NCI-H1694 (cell line): ENCODE measurements at regions not wholly inside any gene's neighbourhood (a gene's known extent, or its start where the extent isn't known, plus 50 kb on each side); places are given as distances from the start of the nearest gene placed in this dataset.
"Not testable (repeated sequence)": the region's sequence is repeated elsewhere in the genome, so short reads cannot be mapped to it uniquely, and the experiment has no call there.

Experiments used
- DNase-seq: peaks from one replicate; lab custom pipeline; 2025; lab: John Stamatoyannopoulos, UW

DNA sequence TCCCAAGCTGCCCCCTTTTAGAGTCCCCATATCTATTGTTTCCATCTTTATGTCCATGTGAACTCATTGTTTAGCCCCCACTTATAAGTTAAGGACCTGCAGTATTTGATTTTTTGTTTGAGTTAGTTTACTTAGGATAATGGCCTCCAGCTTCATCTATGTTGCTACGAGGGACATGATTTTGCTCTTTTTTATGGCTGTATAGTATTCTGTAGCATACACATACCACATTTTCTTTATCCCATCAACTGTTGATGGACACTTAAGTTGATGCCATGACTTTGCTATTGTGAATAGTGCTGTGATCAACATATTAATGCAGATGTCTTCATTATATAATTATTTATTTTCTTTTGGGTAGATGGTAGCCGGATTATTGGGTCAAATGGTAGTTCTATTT lies 576.9 kb downstream of the ANKRD7 start:
- no peak for DNase-seq

DNA sequence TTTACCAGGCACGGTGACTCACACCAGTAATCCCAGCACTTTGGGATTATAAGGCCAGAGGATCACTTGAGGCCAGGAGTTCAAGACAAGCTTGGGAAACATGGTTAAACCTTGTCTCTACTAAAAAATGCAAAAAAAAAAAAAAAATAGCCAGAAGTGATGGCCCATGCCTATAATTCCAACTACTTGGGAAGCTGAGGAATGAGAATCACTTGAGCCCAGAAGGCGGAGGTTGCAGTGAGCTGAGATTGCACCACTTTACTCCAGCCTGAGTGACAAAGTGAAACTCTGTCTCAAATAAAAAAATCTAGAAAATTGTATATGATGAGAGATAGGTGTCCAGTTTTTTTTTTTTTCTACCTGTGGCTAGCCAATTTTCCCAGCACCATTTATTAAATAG lies 578.2 kb downstream of the ANKRD7 start:
- no peak for DNase-seq

DNA sequence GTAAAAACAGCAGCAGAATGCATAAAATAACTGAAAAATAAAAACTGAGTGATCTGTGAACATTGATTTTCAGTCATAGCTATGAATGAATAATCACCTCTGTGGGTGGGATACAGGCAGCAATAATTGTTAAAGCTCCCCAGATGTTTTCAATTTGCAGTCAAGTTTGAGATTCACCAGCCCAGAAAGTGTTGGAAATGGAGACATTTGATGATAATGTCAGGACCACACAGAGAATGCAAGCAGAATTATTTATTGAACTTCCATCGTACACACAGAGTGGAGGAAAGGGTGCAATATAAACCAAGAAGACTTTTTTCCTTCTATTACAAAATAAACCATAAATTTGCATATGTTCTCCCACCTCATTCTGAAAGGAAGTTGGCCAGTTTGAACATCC lies 601.7 kb downstream of the ANKRD7 start:
- DNase-seq: no peak

DNA sequence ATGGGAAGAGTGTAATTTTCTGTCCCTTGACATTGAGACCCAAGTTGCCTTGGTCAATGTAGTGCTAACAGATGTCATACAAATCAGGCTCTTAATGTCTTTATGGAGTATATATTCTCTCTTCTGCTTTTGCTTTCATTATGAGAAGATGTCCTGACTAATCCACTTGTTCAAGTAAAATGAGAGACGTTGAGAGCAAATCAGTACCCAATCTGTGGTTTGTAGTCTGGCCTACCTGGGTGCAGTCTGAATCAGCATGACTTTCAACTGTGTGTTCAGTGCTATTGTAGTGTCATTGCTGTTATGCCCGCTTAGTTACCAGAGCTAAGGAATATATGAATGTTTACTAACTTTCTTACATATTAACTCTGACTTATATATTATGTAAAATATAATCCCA lies 612.4 kb downstream of the ANKRD7 start:
- no peak for DNase-seq

DNA sequence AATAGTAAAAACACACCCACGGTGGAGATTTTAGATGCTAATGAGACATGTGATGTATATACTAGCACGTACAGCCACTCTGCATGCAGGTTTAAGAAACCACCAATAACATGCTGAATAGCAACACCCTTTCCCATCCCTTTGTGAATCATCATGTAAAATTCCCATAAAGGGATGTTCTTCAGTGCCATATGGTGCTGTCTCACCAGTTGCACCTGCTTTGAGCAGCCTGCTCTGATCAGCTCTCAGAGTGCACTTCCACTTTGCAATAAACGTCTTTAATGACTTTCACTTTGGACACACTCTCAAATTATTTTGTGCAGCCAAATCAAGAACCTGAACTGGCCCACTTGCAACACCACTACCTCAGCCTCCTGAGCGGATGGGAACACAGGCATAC lies 615.0 kb downstream of the ANKRD7 start:
- DNase-seq: no peak

DNA sequence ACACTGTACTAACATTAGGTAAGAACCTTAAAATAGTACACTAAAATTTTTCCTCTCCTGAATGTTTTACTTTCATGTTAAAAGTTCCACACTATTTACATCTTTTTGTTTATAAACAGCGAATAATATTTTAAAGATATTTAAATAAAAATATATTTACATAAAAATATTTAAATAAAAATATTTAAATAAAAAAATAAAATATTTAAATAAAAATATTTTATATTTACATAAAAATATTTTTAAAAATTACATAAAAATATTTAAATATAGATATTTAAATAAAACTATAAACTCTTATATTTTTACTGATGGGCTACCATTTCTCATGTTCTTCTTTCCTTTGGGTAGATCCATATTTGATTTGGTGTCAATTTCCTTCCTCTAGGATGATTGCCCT lies 619.0 kb downstream of the ANKRD7 start:
- no peak for DNase-seq

DNA sequence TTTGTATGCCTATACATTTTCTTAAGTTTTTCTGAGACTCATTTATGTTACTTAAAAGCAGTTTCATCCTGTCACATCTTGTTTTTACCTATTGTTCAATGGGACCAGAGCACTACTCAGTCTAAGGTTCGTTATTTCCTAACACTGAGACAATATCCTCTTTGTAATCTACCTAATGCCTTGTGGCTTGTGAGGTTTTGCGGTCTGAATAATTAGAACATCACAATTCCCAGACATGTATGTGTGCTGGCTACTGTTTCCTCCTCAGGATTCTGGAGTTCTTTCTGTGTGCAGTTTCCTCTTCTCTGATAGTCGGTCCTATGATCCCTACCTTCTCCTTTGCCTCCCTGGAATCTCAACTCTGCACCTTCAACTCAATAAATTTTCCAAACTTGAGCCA lies 620.2 kb downstream of the ANKRD7 start:
- no peak for DNase-seq

DNA sequence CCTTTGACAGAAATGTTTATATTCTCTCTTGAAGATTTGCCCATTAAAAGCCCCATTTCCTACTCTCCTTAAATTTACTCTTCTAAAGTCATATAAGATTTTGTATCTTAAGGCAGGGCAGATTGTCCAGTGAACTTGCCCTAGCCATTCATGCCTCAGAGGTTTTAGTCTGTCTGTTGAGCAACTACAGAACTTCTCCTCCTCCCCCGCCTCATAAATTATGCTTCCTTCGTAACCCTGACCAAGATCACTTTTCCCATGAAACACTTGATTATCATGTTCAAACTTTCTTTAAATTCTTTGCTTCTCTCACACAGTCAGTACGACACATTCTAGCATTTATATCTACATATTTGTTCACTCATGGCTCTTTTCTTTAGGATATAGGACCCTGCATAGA lies 621.3 kb downstream of the ANKRD7 start:
- DNase-seq: no peak

DNA sequence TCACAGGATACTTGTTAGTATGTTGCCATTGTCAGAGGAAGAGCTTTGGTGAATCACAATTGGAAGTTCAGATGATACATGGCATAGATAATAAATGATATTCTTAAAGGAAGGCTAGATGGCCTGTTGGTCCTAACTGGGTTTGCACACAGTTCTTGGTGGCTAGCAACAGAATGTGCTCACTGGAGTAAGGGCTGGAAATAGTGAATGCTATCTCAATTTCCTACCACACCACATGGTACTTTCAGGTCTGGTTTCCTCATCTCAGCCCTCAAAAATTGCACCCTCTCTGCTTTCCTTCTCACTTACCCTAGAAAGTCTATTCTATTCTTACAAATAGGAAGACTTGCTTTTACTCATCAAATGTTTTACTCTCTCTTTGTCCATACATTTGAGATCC lies 622.5 kb downstream of the ANKRD7 start:
- no peak for DNase-seq

DNA sequence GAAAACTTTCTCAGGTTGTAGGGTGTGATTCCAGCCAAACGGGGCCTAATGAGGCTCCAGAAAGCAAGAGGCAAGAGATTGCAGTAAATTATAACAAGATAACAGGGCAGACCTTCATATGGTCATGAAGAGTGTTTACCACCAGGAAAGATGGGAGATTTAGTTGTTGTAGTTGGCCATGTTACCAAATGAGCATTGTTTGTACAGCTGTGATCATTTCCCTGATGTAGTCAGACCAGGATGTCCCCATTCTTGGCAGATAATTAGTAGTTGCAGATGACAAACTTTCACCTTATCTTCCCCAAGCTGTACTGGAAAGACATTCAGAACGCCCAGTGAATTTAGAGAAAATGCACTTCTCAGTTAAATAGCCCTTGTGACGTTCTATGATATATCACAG lies 630.8 kb downstream of the ANKRD7 start:
- no peak for DNase-seq

DNA sequence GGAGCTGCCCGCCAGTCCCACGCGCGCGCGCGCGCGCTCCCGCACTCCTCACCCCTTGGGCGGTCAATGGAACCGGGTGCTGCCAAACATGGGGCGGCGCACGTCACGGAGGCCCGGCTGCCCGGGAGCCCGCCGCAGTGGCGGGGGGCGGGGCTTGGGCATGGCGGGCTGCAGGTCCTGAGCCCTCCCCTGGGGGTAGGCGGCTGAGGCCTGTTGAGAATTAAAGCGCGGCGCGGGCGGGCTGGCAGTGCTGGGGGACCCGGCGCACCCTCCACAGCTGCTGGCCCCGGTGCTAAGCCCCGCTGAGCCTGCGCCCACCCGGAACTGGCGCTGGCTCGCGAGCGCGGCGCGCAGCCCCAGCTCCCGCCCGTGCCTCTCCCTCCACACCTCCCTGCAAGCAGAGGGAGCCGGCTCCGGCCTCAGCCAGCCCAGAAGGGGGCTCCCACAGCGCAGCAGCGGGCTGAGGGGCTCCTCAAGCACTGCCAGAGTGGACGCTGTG lies 634.2 kb downstream of the ANKRD7 start:
- no peak for DNase-seq

DNA sequence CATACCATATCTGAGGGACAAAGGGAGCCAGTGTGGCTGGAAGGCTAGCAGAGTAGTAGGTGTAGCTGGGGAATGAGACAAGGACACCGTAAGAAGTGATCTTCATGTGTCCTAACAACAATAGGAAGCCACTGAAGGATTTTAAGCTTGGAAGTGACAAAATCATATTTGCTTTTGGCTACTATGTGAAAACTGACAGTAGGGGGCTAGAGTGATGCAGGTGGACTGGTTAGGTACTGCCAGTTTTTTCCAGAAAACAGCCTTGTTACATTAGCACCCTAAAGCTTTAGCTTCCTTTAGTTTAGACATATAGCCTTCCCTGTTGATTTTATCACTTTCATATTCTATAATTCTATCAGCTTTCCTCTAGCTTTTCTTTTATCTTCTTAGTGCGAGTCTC lies 637.1 kb downstream of the ANKRD7 start:
- DNase-seq: no peak

DNA sequence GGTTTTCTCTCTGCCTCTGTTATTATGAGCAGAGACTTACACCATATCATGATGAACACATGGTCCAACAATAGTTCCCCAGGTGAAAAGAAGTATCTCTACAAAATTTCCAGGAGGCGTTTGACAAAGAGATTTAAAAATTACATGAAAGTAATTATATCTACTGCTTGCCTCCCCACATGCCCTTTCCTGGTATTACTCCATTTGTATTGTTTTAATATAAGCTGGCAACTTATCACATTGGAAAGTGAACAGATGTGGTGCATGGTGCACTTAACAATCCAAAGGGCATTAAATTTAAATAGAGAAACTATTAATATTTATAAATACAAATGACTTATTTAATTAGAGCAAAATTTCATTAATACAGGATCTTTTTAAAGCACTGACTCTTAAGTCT lies 638.2 kb downstream of the ANKRD7 start:
- DNase-seq: no peak

DNA sequence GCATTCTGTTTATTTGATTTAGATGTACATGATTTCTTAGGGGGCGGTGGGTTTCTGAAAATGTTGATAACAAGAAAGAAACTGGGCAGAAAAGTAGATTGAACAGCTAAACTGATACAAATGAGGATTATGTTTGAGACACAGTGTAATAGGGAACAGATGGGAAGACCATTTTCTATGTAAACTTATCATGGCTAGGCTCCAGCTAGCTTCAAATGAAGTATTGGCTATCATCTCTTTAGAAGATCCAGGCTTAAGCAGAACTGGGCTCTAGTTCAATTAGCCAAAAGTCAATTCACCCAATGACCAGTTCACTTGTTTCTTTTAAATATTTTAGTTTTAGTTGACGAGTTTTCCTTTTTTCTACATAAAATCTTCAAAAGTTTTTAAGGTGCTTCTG lies 639.5 kb downstream of the ANKRD7 start:
- peak; percentile 33 for DNase-seq

DNA sequence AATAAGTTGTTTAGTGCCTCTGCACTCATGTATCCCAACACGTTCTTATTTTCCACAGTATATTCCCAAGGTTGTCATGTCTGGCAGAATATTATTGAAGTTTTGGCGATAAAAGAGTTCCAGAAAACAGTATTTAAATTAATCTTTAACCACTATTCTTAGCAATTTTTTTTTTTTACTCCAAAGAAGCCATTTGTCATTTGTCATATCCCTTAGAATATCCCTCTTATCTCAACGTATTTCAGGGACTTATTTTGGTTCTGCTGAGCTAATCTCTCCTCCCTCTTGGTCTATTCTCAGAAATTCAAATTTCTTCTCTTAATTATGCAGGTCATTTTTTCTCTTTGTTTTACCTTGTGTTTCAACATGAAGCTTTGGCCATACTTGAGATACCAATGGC lies 643.4 kb downstream of the ANKRD7 start:
- no peak for DNase-seq

DNA sequence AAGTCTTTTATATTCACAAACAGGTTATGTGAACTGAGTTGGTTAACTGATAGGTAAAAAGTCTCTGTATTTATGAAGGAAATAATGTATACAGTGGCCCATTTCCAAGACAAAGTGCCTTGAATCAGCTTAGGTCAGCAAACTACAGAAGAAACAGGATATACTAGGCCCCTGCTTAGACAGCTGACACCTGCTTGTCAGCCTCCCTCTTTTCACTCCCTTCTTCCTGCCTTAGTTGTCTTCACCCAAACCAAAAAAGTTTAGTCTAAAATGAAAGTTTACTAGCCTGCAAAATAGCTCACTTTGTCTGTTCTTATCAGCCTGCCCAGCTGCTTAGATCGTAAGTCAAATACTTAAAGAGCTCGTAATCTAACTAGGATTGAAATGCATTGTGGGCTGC lies 644.6 kb downstream of the ANKRD7 start:
- not testable (repeated sequence) for DNase-seq

DNA sequence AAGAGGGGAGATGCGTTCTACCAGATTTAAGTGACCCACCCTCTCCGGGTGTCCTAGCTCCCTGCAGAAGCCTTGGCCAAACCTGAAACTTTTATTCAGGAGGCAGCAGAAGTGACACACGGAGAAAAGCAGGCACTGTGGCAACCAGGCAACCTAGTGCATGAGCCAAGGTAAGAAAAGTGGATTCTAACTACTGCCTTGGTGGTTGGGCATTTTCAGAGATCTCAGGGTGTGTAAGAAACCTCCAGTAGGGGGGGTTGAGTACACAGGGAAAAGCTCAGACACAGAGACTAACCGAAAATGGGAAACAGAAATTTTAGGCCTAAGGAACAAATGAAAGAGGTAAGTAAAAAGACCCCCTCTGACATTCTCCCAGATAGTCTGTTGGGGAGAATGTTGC lies 645.7 kb downstream of the ANKRD7 start:
- DNase-seq: no peak

DNA sequence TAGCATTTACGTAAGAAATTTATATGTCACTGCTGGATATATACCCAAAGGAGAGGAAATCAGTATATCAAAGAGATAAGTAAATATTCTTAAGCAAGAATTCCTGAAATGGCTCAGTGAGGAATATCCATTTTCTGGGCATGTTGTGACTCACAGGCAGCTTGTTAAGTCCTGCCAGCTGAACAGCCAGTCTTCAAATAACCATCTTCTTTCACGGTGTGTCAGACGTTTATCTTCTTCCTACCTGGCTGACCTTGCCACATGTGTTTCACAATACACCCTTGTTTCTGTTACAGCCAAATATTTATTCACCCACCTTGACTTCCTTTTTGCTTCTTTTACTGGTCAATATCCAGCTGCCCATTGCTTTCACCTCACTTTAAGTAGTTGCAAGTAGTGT lies 648.1 kb downstream of the ANKRD7 start:
- no peak for DNase-seq

DNA sequence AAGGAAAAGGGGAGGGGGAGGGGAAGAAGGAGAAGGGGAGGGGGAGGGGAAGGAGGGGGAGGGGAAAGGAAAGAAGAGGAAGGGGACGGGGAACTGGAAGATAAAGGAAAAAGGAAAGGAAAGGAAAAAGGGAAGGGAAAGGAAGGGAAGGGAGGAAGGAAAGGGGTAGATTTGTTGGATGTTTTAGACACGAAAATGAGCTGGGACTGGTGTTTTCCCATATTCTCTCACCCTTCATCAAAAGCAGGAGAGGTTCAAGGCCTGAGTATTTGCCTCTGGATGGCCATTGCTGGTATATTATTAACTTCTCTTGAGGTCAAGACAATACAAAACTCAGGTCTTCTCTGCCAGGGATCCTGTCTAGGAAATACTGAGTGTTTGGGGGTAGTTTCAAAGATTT lies 652.7 kb downstream of the ANKRD7 start:
- no peak for DNase-seq

DNA sequence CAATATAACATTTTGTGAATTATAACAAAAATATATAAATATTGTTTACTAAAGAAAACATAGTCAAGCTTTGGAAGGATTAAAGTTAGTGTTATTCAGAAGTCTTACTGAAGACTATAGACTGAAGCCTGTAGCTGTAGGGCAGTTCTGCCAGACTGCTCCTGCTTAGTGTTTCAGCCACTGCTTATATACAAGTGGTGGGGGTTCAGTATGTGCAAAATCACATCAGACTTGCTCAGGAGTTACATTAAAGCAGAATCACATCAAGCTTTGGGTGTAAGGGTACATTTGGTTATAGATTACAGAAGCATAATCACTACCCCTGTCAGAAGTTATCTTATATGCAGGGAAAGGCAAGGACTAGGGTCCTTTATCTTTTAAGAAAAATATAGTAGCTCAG lies 653.8 kb downstream of the ANKRD7 start:
- DNase-seq: no peak

DNA sequence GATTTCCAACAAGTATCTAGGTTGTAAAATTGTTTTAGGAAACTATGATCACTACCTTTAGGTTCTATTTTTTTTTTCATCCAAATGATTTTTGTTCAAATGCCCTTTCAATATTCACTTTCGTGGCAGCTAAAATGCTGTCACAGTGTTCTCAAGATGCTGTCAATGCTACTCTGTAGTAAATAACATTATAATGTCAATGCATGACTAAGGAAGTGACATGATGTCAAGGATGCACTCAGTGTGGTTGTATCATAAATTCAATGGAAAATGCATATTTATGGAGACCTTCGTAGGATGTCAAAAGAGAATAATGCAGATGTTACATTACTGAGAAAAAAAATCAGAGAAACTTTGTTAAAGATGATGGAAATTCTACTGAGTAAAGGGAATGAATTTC lies 673.8 kb downstream of the ANKRD7 start:
- no peak for DNase-seq

DNA sequence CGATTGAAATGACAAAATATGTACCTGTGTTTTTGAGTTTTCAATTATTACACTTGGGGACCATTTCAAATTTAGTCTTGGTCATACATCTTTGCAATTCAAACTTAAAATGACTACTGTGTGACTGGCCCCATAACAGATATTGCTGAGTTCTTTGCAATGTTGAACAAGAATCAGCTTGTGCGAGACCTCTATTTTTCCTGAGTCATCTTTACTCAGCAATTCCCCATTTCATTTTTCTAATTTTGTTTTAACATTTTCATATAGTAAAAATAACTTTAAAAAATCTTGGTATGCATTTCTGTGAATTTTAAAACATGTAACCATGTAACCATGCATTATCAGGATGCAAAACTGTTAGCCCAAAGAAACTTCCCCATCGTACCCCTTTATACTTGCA lies 678.1 kb downstream of the ANKRD7 start:
- DNase-seq: no peak

DNA sequence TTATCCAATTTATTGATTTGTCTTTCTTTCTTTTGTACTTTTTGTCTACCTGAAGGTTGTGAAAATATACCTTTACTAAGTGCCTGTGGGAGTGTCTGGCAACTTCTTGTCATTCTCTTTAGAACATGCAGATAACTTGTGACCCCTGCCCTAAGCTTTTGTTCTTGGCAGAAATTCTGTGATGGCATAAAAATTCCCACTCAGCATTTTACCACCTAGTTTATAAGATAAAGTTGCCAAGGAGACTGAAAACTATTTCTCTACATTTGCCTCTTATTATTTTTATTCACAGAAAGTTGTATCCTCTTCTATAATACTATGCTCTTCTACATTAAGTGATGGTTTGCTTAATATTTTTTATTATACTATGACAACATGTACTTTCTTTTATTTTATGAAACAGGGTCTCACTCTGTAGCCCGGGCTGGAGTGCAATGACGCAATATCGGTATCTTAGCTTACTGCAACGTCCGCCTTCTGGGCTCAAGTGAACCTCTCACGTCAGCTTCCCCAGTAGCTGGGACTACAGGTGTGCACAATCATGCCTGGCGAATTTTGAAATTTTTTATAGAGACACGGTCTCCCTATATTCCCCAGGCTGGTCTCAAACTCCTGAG lies 683.5 kb downstream of the ANKRD7 start:
- no peak for DNase-seq

DNA sequence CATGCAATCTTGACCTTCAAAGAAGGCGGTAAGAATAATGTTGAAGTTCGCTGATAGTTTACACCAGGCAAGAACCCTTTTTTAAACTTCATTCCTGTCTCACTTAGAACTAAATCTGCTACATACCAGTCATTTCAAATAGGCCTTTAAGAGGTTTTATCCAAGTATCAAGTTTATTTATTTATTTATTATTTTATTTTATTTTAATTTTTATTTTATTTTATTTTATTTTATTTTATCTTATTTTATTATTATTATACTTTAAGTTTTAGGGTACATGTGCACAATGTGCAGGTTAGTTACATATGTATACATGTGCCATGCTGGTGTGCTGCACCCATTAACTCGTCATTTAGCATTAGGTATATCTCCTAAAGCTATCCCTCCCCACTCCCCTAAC lies 691.6 kb downstream of the ANKRD7 start:
- DNase-seq: not testable (repeated sequence)

DNA sequence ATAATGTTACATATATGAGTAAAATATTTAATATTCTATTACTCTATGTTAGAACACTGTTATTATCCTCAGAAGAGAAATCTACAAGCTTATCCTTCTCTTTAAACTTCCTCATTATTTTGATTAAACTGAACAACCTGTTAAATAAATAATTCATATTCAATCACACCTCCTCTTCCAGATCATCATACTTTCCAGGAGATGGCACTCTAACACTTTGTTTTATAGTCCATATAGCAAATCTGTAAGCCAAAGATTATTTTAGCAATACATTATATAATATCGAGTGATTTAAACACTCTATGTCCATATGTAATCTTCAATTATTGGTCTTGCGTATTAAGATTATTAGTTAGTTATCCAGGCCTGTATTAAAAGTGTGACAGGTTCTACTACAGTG lies 694.1 kb downstream of the ANKRD7 start:
- DNase-seq: peak; percentile 39
